ENCODE measurements at regions not wholly inside any gene's neighbourhood (a gene's known extent, or its start where the extent isn't known, plus 50 kb on each side); places are given as distances from the start of the nearest gene placed in this dataset.
"Not testable (repeated sequence)": the region's sequence is repeated elsewhere in the genome, so short reads cannot be mapped to it uniquely, and the experiment has no call there.

GRCh38 chr13:91014696-91015095 is 332.8 kb upstream of the MIR17HG start:
- DNase-seq = no peak
- in situ Hi-C loops (cut with HindIII; ENCODE audit: low pct_ligation_motif_present, low pct_unique_long_range_greater_than_20kb, low sequenced_read_pairs) = no loop called here

DNA sequence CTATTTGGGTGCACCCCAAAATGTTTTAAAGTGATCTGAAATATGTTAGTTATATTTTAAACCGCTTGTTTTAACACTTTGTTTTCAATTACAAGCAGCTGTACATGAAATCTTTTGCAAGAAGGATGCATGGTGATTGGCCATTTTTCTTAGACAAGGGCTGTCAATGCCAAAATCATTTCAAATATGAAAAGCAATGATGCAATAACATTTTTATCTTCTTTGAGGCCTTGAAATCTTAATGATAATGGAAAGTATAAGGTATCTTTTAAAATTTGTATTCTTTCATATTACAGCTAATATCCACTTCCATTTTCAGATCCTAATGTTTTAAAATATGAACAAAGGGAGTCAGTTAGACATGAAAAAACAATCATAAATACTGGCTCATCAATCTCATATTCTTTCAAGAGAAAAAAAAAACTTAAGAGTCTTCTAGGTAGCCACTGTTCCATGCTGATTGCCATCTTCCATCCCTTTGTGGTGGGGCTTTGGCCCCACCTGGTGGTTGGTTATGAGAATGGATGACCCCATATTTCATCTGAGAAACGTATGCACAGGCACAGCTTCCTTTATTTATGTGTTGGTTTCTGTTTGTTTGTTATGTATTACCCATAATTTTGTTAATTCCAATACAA is 330.3 kb upstream of the MIR17HG start:
- in situ Hi-C loops (cut with HindIII; ENCODE audit: low pct_ligation_motif_present, low pct_unique_long_range_greater_than_20kb, low sequenced_read_pairs) = no loop called here
- DNase-seq = peak; percentile 63

DNA sequence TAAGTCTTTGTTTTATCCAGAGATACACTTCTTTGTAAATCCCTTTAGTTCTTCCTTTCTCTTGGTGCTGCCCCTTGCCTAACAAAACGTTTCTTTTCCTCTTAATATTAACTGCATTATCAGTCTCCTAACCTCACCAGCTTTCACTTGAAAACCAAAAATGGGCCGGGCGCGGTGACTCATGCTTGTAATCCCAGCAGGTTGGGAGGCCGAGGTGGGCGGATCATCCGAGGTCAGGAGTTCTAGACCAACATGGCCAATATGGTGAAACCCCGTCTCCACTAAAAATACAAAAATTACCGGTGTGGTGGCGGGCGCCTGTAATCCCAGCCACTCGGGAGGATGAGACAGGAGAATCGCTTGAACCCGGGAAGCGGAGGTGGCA is 329.8 kb upstream of the MIR17HG start:
- DNase-seq = peak; percentile 53
- in situ Hi-C loops (cut with HindIII; ENCODE audit: low pct_ligation_motif_present, low pct_unique_long_range_greater_than_20kb, low sequenced_read_pairs) = no loop called here

GRCh38 chr13:91020461-91021034 is 326.9 kb upstream of the MIR17HG start:
- no peak for DNase-seq
- in situ Hi-C loops (cut with HindIII; ENCODE audit: low pct_ligation_motif_present, low pct_unique_long_range_greater_than_20kb, low sequenced_read_pairs) = no loop called here

DNA sequence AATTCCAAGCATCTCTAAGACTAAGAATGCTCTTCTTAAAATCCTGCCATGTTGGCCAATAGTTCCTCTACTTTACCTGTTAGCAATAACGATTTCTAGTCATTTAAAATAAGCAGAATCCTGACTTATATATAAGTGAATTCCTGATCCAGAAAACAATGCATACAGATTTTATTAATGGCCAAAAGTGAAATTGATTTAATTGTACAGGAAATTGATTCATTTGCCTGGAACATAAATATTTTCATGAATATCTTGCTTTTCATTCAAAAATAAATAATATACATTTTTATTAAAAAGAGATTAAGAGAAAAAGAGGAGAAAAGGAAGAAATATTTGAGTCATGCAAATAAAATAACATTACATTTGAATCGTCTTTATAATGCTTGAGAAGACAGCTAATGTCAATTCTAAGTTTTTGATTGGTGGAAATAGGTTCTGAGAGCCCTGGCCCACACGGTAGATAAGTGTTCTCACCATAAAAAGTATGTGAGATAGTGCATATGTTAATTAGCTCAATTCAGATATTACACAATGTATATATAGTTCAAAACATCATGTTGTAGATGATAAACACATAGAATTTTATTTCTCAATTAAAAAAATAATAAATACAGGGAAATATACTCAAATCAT is 323.2 kb upstream of the MIR17HG start:
- no peak for DNase-seq
- in situ Hi-C loops (cut with HindIII; ENCODE audit: low pct_ligation_motif_present, low pct_unique_long_range_greater_than_20kb, low sequenced_read_pairs) = no loop called here

GRCh38 chr13:91025442-91025841 is 322.0 kb upstream of the MIR17HG start:
- DNase-seq = no peak
- in situ Hi-C loops (cut with HindIII; ENCODE audit: low pct_ligation_motif_present, low pct_unique_long_range_greater_than_20kb, low sequenced_read_pairs) = no loop called here

GRCh38 chr13:91031508-91031907 is 316.0 kb upstream of the MIR17HG start:
- DNase-seq = no peak
- in situ Hi-C loops (cut with HindIII; ENCODE audit: low pct_ligation_motif_present, low pct_unique_long_range_greater_than_20kb, low sequenced_read_pairs) = no loop called here

- in situ Hi-C loops (cut with HindIII; ENCODE audit: low pct_ligation_motif_present, low pct_unique_long_range_greater_than_20kb, low sequenced_read_pairs) = no loop called here
- DNase-seq = no peak
These were observed 315.4 kb upstream of the MIR17HG start for GRCh38 chr13:91032104-91032503.

GRCh38 chr13:91036886-91037285 is 310.6 kb upstream of the MIR17HG start:
- in situ Hi-C loops (cut with HindIII; ENCODE audit: low pct_ligation_motif_present, low pct_unique_long_range_greater_than_20kb, low sequenced_read_pairs) = no loop called here
- DNase-seq = no peak

GRCh38 chr13:91042870-91043269 is 304.6 kb upstream of the MIR17HG start:
- in situ Hi-C loops (cut with HindIII; ENCODE audit: low pct_ligation_motif_present, low pct_unique_long_range_greater_than_20kb, low sequenced_read_pairs) = no loop called here
- DNase-seq = no peak

DNA sequence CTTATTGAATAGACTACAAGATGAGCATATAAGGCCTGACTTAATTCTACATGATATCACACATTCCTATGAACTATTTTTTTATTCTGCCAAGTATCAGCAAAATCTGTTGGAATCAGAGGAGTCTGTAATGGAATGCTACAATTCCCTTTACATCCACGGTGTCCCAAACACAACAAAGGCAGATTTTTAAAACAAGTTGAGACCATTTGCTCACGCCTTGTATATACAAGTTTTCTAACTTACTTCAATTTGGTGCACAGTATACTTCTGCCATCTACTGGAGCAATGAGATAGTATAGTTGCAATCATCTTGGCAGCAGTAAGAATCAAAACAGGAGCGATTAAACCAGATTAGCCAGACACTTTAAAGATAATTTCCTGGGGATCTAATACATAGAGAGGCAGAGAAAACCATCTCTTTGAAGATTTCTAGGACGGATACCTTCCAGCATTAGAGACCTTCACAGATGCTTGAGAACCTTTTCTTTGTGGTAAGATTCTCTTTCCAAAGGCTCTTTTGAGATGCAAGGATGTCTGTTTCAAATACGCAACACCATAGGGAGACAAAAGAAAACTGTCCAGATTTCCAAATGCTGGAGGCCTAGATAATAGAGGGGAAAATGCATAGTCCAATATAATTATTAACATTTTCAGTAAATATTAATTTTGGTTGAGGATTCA is 302.0 kb upstream of the MIR17HG start:
- DNase-seq = peak; percentile 36
- in situ Hi-C loops (cut with HindIII; ENCODE audit: low pct_ligation_motif_present, low pct_unique_long_range_greater_than_20kb, low sequenced_read_pairs) = no loop called here

- in situ Hi-C loops (cut with HindIII; ENCODE audit: low pct_ligation_motif_present, low pct_unique_long_range_greater_than_20kb, low sequenced_read_pairs) = no loop called here
These were observed 300.7 kb upstream of the MIR17HG start for GRCh38 chr13:91046715-91047327.

GRCh38 chr13:91050970-91051369 is 296.5 kb upstream of the MIR17HG start:
- in situ Hi-C loops (cut with HindIII; ENCODE audit: low pct_ligation_motif_present, low pct_unique_long_range_greater_than_20kb, low sequenced_read_pairs) = no loop called here
- DNase-seq = no peak

More at GRCh38 chr13:91046715-91047327, 300.7 kb upstream of the MIR17HG start:
- peak; percentile 31 for DNase-seq

GRCh38 chr13:91052876-91053275 is 294.6 kb upstream of the MIR17HG start:
- in situ Hi-C loops (cut with HindIII; ENCODE audit: low pct_ligation_motif_present, low pct_unique_long_range_greater_than_20kb, low sequenced_read_pairs) = no loop called here
- no peak for DNase-seq

GRCh38 chr13:91053318-91054065 is 294.0 kb upstream of the MIR17HG start:
- no peak for DNase-seq
- in situ Hi-C loops (cut with HindIII; ENCODE audit: low pct_ligation_motif_present, low pct_unique_long_range_greater_than_20kb, low sequenced_read_pairs) = no loop called here

DNA sequence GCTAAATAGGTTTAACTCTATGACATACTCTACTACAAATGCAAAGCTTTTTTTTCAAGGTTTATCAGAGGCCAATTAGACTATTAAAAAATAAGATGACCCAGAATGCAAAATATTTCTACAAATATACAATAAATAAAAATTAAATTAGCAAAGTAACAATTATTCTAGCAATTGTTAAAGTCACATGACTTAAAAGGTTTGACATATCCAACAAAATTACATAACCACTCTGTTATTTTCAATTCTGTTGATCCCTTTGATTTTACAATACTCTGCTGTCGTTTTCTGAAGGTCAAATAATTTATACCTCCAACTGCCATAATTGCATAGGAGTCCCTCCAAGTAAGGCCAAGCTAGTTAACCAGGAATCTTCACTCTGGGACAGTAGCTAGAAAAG is 292.6 kb upstream of the MIR17HG start:
- in situ Hi-C loops (cut with HindIII; ENCODE audit: low pct_ligation_motif_present, low pct_unique_long_range_greater_than_20kb, low sequenced_read_pairs) = no loop called here
- no peak for DNase-seq

DNA sequence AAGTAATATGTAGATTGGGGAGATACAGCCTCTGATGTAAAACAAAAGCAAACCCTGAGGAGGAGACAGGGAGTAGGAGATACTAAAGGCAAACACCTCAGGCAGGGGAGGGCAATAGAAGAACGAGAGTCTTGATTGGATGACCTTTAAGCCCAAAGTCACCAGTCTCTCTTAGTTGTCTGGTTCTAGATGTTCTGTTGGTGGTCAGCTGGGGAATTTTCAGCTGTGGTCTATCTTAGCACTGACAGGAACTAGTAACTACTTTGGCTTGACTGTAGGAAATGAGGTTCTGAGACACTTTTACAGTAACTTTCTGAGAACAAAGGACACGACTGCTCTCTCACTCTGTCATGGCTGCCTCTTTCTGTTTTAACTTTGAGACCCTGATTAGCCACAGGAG is 290.7 kb upstream of the MIR17HG start:
- in situ Hi-C loops (cut with HindIII; ENCODE audit: low pct_ligation_motif_present, low pct_unique_long_range_greater_than_20kb, low sequenced_read_pairs) = no loop called here

DNA sequence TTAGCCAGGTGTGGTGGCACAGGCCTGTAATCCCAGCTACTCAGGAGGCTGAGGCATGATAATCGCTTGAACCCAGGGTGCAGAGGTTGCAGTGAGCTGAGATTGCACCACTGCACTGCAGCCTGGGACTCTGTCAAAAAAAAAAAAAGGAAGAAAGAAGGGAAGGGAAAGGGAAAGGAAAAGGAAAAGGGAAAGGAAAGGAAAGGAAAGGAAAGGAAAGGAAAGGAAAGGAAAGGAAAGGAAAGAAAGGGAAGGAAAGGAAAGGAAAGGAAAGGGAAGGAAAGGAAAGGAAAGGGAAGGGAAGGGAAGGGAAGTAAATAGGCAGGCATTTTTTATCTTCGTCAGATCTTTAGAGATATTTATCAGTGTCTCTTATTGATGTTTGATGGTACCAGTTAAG is 290.0 kb upstream of the MIR17HG start:
- DNase-seq; in situ Hi-C loops (cut with HindIII; ENCODE audit: low pct_ligation_motif_present, low pct_unique_long_range_greater_than_20kb, low sequenced_read_pairs): not testable (repeated sequence)

More for the DNA sequence above, 290.7 kb upstream of the MIR17HG start:
- no peak for DNase-seq
